ENCODE measurements at regions not wholly inside any gene's neighbourhood (a gene's known extent, or its start where the extent isn't known, plus 50 kb on each side); places are given as distances from the start of the nearest gene placed in this dataset.
"Not testable (repeated sequence)": the region's sequence is repeated elsewhere in the genome, so short reads cannot be mapped to it uniquely, and the experiment has no call there.

DNA sequence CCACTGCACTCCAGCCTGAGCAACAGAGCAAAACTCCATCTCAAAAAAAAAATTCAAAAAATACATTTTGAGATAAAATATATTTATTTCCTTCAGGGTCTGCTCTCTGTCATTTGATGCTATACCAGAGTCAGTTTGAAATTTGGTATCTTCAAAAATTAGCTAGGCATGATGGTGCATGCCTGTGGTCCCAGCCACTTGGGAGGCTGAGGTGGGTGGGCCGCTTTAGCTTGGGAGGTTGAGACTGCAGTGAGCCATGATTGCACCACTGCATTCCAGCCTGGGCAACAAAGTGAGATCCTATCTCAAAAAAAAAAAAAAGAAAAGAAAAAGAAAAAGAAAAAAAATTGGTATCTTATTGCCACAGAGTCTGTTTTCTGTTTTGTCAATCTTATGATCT lies 305.4 kb upstream of the GLI3 start:
- not testable (repeated sequence) for H3K36me3 Mint-ChIP-seq (ENCODE audit: low read depth); H3K27ac Mint-ChIP-seq; H3K4me1 Mint-ChIP-seq; H3K4me3 Mint-ChIP-seq; ATAC-seq; DNase-seq; H3K27me3 Mint-ChIP-seq
- H3K9me3 Mint-ChIP-seq = peaks cover 13% of the 10 kb centered on the region

DNA sequence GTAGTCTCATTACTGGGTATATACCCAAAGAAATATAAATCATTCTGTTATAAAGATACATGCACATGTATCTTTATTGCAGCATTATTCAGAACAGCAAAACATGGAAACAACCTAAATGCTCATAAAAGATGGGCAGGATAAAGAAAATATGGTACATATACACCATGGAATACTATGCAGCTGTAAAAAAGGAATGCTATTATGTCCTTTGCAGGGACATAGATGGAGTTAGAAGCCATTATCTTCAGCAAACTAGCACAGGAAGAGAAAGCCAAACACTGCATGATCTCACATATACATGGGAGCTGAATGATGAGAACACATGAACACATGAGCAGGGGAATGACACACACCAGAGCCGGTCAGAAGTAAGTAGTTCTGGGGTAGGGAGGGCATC lies 297.4 kb upstream of the GLI3 start:
- no peak for DNase-seq
- ATAC-seq = no peak
- Mint-ChIP-seq H3K4me1 (no peaks in the 10 kb centered on the region), H3K27ac (no peak overlapping the region), H3K27me3 (no peaks in the 10 kb centered on the region), H3K4me3 (no peak overlapping the region), H3K36me3 (ENCODE audit: low read depth) (no peaks in the 10 kb centered on the region), H3K9me3 (peaks cover 18% of the 10 kb centered on the region)

DNA sequence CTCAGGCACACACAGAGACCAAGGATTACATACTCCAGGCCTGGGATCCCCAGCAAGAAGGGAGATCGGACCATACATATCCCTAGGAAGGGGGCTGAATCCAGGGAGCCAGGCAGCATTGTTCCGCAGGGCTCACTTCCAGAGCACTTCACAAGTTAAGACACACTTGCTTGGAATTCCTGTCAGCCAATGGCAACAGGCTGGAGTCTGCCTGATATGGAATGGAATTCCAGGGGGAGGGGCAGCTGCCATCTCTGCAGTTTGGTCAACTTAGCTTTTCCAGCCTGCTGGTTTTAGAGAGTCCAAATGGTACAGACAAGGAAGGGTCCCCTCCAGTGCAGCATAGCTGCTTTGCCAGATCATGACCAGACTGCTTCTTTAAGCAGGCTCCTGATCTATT lies 290.0 kb upstream of the GLI3 start:
- Mint-ChIP-seq H3K27ac (no peak overlapping the region), H3K27me3 (no peaks in the 10 kb centered on the region), H3K9me3 (peaks cover 29% of the 10 kb centered on the region), H3K4me3 (no peak overlapping the region), H3K36me3 (ENCODE audit: low read depth) (no peaks in the 10 kb centered on the region), H3K4me1 (no peaks in the 10 kb centered on the region)
- no peak for ATAC-seq
- DNase-seq = no peak

DNA sequence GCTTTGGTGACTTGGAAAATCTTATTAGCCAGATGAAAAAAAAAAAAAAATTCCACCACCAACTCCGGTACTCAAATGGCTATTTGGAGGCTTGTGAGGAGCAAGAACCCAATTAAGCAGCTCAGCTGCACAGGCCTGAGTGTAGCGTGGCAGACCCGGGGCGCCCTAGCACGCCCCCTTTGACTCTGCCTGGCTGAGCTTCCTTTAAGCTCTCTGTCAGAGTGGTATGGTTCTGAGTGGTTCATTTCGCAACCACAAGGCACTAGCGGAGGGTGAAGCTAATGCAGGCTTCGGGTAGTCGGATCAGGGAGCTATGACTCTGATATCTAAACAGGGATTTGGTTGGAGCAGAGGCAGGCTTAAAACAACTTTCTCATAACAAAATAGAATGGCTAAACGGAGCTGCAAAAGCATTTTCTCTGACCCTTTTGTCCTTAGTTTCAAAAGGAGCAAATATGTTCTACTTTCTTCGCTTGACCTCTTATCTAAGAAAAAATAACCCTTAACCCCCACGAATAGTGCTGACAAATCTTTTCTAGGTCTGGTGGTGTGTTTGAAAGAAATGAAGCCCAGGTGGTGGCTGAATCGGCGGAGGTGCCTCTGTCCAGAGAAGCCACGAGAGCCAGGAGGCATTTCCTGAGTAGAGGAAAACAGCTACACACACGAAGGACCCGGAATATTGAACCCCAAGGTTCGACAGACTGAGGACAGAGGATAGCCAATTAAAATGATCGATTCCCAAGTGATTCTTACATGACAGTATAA lies 285.4 kb upstream of the GLI3 start:
- no peak for ATAC-seq
- H3K4me1 Mint-ChIP-seq = no peaks in the 10 kb centered on the region
- DNase-seq = no peak
- H3K9me3 Mint-ChIP-seq = peaks cover 10% of the 10 kb centered on the region
- no peak overlapping the region for H3K4me3 Mint-ChIP-seq
- no peak overlapping the region for H3K27ac Mint-ChIP-seq
- H3K27me3 Mint-ChIP-seq = peaks cover 2% of the 10 kb centered on the region
- no peaks in the 10 kb centered on the region for H3K36me3 Mint-ChIP-seq (ENCODE audit: low read depth)

DNA sequence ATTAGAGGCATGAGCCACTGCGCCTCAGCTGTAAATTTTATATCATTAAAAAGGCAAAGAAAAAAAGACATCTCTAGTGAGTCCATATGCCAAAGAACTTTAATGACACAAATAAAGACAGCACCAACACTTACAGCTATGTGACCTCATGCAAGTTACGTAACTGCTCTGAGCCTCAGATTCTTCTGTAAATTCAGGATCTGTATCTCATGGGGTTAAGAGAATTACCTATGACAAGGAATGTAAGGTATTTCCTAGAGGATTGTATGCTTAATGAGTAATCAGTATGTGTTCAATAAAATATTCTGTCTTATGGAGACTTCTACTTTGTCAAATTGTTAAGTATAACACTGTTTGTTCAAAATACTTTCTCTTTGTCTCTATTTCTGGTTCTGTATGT lies 274.0 kb upstream of the GLI3 start:
- ATAC-seq = no peak
- no peak for DNase-seq
- H3K27me3 Mint-ChIP-seq = no peaks in the 10 kb centered on the region
- H3K4me1 Mint-ChIP-seq = no peaks in the 10 kb centered on the region
- no peak overlapping the region for H3K4me3 Mint-ChIP-seq
- H3K9me3 Mint-ChIP-seq = no peaks in the 10 kb centered on the region
- no peaks in the 10 kb centered on the region for H3K36me3 Mint-ChIP-seq (ENCODE audit: low read depth)
- no peak overlapping the region for H3K27ac Mint-ChIP-seq

DNA sequence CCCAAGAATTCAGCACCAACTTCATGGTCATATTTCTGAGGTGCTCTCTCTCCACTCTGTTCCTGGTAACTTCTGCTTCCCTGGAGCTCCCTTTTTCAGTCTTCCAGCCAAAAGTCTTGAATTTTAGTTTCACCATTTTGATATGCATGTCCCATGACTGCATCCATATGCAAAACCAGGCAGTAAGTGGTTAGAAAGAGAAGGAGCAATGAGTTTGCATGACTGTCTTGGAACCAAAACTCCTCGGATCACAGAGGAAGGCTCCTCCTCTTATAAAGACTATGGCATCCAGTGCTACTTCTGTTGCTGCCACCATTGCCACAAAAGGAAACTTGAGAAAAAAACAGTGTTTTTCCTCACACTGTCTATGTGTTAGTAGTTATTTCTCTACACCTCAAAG lies 269.1 kb upstream of the GLI3 start:
- H3K4me3 Mint-ChIP-seq = no peak overlapping the region
- no peaks in the 10 kb centered on the region for H3K4me1 Mint-ChIP-seq
- ATAC-seq (no peak), DNase-seq (no peak)
- H3K9me3 Mint-ChIP-seq = no peaks in the 10 kb centered on the region
- no peaks in the 10 kb centered on the region for H3K36me3 Mint-ChIP-seq (ENCODE audit: low read depth)
- H3K27me3 Mint-ChIP-seq = no peaks in the 10 kb centered on the region
- no peak overlapping the region for H3K27ac Mint-ChIP-seq

DNA sequence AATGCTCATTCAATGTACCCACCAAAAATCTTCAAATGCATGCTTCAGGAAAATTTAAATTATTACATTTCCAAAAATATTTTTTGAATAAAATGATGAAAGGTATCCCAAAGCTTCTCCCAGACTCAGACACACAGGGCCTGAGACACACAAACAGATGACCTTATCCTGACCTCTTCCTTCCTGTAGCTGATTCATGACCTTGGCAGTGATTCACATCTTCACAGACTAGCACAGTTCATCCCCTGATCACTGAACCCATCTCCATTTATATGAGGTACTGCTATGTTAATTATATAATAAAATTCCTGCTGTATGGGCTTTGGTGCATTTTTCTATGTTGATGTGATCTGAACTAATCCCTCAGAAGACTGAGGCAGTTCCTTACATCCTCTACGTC lies 265.0 kb upstream of the GLI3 start:
- no peak for DNase-seq
- H3K36me3 Mint-ChIP-seq (ENCODE audit: low read depth) = no peaks in the 10 kb centered on the region

DNA sequence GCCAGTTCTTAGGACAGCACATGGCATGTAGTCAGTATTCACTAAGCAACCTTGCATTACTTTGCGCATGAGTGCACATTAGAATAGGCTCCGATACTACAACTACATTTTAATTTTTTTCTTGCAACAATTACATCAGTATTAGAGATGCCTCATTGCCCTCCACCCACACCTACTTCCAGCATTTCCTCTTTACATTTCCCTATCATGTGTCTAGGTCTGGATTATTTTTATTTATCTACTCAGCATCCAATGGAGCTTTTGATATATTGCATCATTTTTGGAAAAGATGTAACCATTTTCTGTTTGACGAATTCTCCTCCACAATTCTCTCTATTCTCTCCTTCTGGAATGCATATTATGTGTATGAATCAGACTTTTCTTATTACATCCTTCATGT lies 258.2 kb upstream of the GLI3 start:
- no peak for ATAC-seq
- H3K27ac Mint-ChIP-seq = no peak overlapping the region
- peaks cover 6% of the 10 kb centered on the region for H3K9me3 Mint-ChIP-seq
- H3K4me1 Mint-ChIP-seq = peaks cover 2% of the 10 kb centered on the region
- DNase-seq = no peak
- peaks cover 33% of the 10 kb centered on the region for H3K27me3 Mint-ChIP-seq
- H3K36me3 Mint-ChIP-seq (ENCODE audit: low read depth) = no peaks in the 10 kb centered on the region
- H3K4me3 Mint-ChIP-seq = no peak overlapping the region

More for the DNA sequence above, 265.0 kb upstream of the GLI3 start:
- no peaks in the 10 kb centered on the region for H3K4me1 Mint-ChIP-seq
- H3K27ac Mint-ChIP-seq = no peak overlapping the region
- no peaks in the 10 kb centered on the region for H3K27me3 Mint-ChIP-seq
- no peak for ATAC-seq
- H3K9me3 Mint-ChIP-seq = no peaks in the 10 kb centered on the region
- no peak overlapping the region for H3K4me3 Mint-ChIP-seq

DNA sequence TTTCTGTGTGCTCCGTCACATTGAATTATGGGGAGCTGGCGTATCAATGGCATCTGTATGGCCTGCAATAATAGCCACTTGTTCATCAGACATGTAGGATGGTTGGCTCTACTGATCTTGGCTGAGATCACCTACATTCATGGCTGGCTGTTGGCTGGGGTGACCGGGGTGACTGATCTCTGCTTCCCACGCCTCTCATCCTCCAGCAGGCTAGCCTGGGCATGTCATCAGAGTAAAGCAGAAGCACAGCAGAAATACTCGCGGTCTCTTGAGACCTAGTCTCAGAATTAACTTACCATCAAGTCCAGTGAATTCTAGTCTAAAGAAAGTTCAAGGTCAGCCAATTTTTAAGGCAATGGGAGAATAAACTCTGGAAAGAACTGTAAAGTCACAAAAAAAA lies 257.7 kb upstream of the GLI3 start:
- H3K4me3 Mint-ChIP-seq = no peak overlapping the region
- peaks cover 6% of the 10 kb centered on the region for H3K9me3 Mint-ChIP-seq
- H3K36me3 Mint-ChIP-seq (ENCODE audit: low read depth) = no peaks in the 10 kb centered on the region
- H3K4me1 Mint-ChIP-seq = peaks cover 2% of the 10 kb centered on the region
- ATAC-seq = no peak
- H3K27ac Mint-ChIP-seq = no peak overlapping the region
- peaks cover 33% of the 10 kb centered on the region for H3K27me3 Mint-ChIP-seq
- DNase-seq = no peak

DNA sequence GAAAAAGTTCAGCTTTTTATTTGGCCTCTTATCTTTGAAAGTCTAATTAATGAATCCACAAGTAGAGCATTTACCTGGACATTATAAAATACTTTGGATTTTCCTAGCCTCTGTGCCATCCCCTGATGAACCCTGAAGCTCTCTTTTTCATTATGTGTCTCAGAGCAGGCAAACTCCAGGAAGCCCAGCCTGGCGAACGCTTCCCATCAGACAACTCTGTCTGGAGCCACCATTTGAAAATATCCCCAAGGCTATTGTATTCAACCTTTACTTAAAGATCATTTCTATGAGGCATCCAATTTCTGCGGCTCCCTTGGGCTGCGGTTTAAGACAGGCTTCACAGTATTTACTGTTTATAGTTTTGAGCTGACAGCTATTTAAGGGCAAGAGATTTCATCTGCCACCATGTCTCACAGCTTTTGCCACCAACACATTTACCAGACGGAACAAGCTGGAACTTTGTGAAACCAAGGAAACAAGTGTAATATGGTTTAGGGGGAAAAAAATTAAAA lies 257.2 kb upstream of the GLI3 start:
- DNase-seq (no peak), ATAC-seq (no peak)
- no peaks in the 10 kb centered on the region for H3K36me3 Mint-ChIP-seq (ENCODE audit: low read depth)
- H3K27ac Mint-ChIP-seq = no peak overlapping the region
- H3K4me1 Mint-ChIP-seq = peaks cover 2% of the 10 kb centered on the region
- H3K27me3 Mint-ChIP-seq = peaks cover 33% of the 10 kb centered on the region
- H3K4me3 Mint-ChIP-seq = no peak overlapping the region
- H3K9me3 Mint-ChIP-seq = peaks cover 6% of the 10 kb centered on the region

DNA sequence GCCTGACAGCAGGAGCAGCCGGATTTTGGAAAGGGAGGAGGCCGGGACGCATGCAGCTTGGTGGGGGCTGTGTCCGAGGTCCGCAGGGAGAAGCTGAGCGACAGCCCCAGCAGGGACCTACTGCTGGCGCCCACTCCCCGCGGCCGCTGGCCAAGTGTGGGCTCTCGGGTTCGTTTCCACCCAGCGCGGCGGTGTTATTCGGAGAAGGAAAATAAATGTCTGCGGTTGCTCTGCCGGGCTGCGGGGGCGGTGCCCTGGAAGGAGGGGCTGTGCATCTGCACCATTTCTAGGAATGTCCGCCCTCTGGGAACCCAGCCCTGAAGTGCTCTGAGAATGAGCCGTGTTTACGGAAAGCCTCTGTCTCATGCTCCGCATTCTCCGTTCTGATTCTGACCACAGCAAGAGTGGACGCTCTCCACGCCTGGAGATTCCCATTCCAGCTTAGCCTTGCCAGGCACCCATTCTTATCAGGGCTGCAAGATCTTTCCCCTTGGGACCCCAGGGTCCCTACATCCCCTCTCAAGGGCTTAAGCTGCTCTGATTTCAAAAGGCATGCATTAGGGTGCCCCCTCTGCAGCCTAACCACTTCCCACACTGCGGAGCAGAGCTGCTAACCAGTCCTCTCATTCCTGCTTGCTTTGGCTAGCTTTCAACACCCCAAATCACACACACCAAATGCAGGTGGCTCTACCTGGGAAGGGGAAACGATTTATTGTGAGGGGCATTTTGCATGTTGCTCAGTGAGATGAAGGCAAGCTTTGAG lies 256.6 kb upstream of the GLI3 start:
- DNase-seq (peak; percentile 6), ATAC-seq (peak; percentile 43)
- no peak overlapping the region for H3K27ac Mint-ChIP-seq
- peaks cover 33% of the 10 kb centered on the region for H3K27me3 Mint-ChIP-seq
- no peaks in the 10 kb centered on the region for H3K36me3 Mint-ChIP-seq (ENCODE audit: low read depth)
- peaks cover 6% of the 10 kb centered on the region for H3K9me3 Mint-ChIP-seq
- H3K4me1 Mint-ChIP-seq = peaks cover 2% of the 10 kb centered on the region
- H3K4me3 Mint-ChIP-seq = no peak overlapping the region

DNA sequence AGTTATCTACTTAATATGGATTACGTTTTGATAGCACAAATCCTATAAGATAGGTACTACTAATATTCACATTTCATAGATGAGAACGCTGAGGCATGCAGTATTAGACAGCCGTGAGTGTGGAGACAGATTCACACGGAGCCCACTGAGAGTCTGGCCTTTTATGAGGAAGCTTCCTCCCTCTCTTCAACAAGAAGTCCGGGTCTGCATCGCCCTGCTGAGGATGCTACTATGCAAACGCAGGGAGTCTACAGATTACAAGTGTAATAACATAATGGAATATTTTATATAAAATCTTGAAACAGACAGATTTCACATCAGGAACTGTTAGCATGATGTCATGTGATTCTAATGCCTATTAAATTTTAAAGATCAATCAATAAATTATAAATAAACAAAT lies 255.9 kb upstream of the GLI3 start:
- ATAC-seq (no peak), DNase-seq (no peak)
- H3K4me3 Mint-ChIP-seq = no peak overlapping the region
- H3K27ac Mint-ChIP-seq = no peak overlapping the region
- H3K27me3 Mint-ChIP-seq = peaks cover 33% of the 10 kb centered on the region
- H3K36me3 Mint-ChIP-seq (ENCODE audit: low read depth) = no peaks in the 10 kb centered on the region
- H3K9me3 Mint-ChIP-seq = peaks cover 6% of the 10 kb centered on the region
- peaks cover 2% of the 10 kb centered on the region for H3K4me1 Mint-ChIP-seq

DNA sequence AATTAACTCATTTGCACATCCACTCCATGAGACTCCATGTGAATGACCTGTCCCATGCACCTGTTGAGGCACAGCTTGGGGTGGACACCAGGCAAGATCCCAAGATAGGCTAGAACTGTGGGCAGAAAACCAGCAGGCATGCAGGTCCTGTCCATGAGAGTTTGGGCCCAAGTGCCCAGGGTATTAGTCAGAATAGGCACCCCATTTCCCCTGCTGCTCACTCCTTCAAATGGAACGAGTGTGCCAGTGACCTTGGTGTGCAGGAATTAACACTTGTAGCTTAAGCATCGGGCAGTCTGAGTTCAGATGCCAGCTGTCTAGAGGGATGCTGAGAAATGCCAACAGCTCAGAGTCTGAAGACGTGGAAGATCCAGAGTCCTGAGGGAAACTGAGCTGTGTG lies 254.1 kb upstream of the GLI3 start:
- no peak for DNase-seq

DNA sequence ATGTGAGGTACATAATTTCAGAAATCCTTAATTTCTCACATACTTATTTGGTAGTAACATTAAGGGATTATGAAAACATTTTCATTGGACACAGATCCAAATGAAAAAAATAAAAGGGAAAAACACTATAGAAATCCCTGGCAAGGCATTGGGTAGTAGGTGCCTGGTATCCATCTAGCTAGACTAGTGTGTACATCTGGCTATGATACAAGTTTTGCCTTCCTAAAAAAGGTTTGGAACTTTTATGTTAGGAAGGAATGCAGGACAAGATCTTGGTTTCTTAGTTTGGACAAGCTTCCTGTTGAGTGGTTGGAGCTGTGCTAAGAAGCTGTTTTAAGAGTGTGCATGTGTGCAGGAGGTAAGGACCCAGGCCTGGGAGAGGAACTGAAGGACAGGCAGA lies 252.3 kb upstream of the GLI3 start:
- Mint-ChIP-seq H3K36me3 (ENCODE audit: low read depth) (no peaks in the 10 kb centered on the region), H3K9me3 (peaks cover 3% of the 10 kb centered on the region), H3K4me1 (peaks cover 2% of the 10 kb centered on the region), H3K4me3 (no peak overlapping the region), H3K27ac (no peak overlapping the region), H3K27me3 (peaks cover 17% of the 10 kb centered on the region)
- DNase-seq = no peak
- ATAC-seq = no peak

More for the DNA sequence above, 254.1 kb upstream of the GLI3 start:
- no peak for ATAC-seq
- Mint-ChIP-seq H3K27ac (no peak overlapping the region), H3K4me3 (no peak overlapping the region), H3K4me1 (peaks cover 2% of the 10 kb centered on the region), H3K36me3 (ENCODE audit: low read depth) (no peaks in the 10 kb centered on the region), H3K27me3 (peaks cover 31% of the 10 kb centered on the region), H3K9me3 (peaks cover 9% of the 10 kb centered on the region)

DNA sequence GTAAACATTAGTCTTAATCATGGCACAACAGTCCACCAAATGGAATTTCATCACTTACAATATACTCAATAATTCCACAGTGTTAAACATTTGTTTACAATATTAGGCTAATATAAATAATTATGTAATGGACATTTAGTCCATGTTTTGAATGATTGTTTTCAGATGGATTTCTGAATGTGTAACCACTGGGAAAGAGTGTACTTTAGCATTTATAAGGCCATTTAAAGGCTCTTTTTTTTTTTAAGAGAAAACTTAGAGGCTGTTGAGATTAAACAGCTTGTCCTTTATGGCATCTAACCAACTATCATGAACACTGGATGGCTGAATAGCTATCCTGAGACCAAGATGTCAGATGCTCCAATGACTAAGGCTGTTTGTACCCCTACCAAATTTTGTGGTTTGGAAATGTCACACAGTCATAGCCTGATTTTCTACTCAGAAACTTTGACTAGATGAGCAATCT lies 248.3 kb upstream of the GLI3 start:
- ATAC-seq (peak; percentile 33), DNase-seq (no peak)
- Mint-ChIP-seq H3K27ac (no peak overlapping the region), H3K4me3 (no peak overlapping the region), H3K36me3 (ENCODE audit: low read depth) (no peaks in the 10 kb centered on the region), H3K9me3 (peaks cover 3% of the 10 kb centered on the region), H3K4me1 (no peaks in the 10 kb centered on the region), H3K27me3 (peaks cover 3% of the 10 kb centered on the region)
